ENCODE measurements at regions not wholly inside any gene's neighbourhood (a gene's known extent, or its start where the extent isn't known, plus 50 kb on each side); places are given as distances from the start of the nearest gene placed in this dataset.
"Not testable (repeated sequence)": the region's sequence is repeated elsewhere in the genome, so short reads cannot be mapped to it uniquely, and the experiment has no call there.

- TF ChIP-seq, protein P1, sequence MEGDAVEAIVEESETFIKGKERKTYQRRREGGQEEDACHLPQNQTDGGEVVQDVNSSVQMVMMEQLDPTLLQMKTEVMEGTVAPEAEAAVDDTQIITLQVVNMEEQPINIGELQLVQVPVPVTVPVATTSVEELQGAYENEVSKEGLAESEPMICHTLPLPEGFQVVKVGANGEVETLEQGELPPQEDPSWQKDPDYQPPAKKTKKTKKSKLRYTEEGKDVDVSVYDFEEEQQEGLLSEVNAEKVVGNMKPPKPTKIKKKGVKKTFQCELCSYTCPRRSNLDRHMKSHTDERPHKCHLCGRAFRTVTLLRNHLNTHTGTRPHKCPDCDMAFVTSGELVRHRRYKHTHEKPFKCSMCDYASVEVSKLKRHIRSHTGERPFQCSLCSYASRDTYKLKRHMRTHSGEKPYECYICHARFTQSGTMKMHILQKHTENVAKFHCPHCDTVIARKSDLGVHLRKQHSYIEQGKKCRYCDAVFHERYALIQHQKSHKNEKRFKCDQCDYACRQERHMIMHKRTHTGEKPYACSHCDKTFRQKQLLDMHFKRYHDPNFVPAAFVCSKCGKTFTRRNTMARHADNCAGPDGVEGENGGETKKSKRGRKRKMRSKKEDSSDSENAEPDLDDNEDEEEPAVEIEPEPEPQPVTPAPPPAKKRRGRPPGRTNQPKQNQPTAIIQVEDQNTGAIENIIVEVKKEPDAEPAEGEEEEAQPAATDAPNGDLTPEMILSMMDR (IDR thresholded peaks at IDR 0.05; ENCODE audit: insufficient read depth, low read length, poor library complexity, severe bottlenecking): not testable (repeated sequence)
- not testable (repeated sequence) for TF ChIP-seq EZH2phosphoT487 (conservative IDR thresholded peaks at IDR 0.05; ENCODE audit: low read length)
Observed at GRCh38 chr16:22596445-22597045, 85.9 kb downstream of the NPIPB5 start.
